H9 (cell line): ENCODE measurements at regions not wholly inside any gene's neighbourhood (a gene's known extent, or its start where the extent isn't known, plus 50 kb on each side); places are given as distances from the start of the nearest gene placed in this dataset.

ENCODE experiments used
- DNase-seq: peaks from one replicate; pipeline ENCODE4 v3.0.0-alpha.2; 2017
- H2AFZ ChIP-seq: one replicate; pipeline ENCODE4 v1.6.1; 2013; ENCODE audit warnings: mild to moderate bottlenecking, low read length, control low read depth, moderate library complexity
- H2AK5ac ChIP-seq: 2 replicates; pipeline ENCODE4 v1.6.1; 2013; ENCODE audit warnings: low read length, control low read depth, mixed read lengths; ENCODE audit not compliant: insufficient read length
- H2BK120ac ChIP-seq: one replicate; pipeline ENCODE4 v1.6.1; 2013; ENCODE audit warnings: low read depth, mild to moderate bottlenecking, low read length, control low read depth, inconsistent platforms; ENCODE audit not compliant: poor library complexity, severe bottlenecking
- H2BK12ac ChIP-seq: 2 replicates; pipeline ENCODE4 v1.6.1; 2013; ENCODE audit warnings: low read length, control low read depth, mixed read lengths, low read depth; ENCODE audit not compliant: insufficient read length
- H2BK15ac ChIP-seq: 2 replicates; pipeline ENCODE4 v1.6.1; 2013; ENCODE audit warnings: low read depth, low read length, control low read depth
- H2BK20ac ChIP-seq: one replicate; pipeline ENCODE4 v1.6.1; 2013; ENCODE audit warnings: low read depth, mild to moderate bottlenecking, low read length, control low read depth, inconsistent platforms; ENCODE audit not compliant: poor library complexity, severe bottlenecking
- H2BK5ac ChIP-seq: 2 replicates; pipeline ENCODE4 v1.6.1; 2013; ENCODE audit warnings: low read length, control low read depth, mixed read lengths; ENCODE audit not compliant: insufficient read length
- H3K14ac ChIP-seq: 2 replicates; pipeline ENCODE4 v1.6.1; 2013; ENCODE audit warnings: low read length, control low read depth; ENCODE audit not compliant: insufficient read depth
- H3K18ac ChIP-seq: 2 replicates; pipeline ENCODE4 v1.6.1; 2013; ENCODE audit warnings: low read depth, mild to moderate bottlenecking, mixed read lengths, low read length, control low read depth; ENCODE audit not compliant: insufficient read length
- H3K23ac ChIP-seq: 2 replicates; pipeline ENCODE4 v1.6.1; 2013; ENCODE audit warnings: low read length, control low read depth, mixed read lengths, low read depth; ENCODE audit not compliant: insufficient read length
- H3K23me2 ChIP-seq: 2 replicates; pipeline ENCODE4 v1.6.1; 2013; ENCODE audit warnings: low read depth, mild to moderate bottlenecking, mixed read lengths, low read length, control low read depth; ENCODE audit not compliant: insufficient read length, poor library complexity, severe bottlenecking
- H3K27ac ChIP-seq: 2 replicates; pipeline ENCODE4 v1.5.1; 2013; ENCODE audit warnings: low read length, control low read depth, mixed read lengths, low read depth; ENCODE audit not compliant: insufficient read length
- H3K27me3 ChIP-seq: 2 replicates; pipeline ENCODE4 v1.6.1; 2013; ENCODE audit warnings: low read length, control low read depth, inconsistent platforms; ENCODE audit not compliant: insufficient read depth
- H3K4ac ChIP-seq: 2 replicates; pipeline ENCODE4 v1.6.1; 2013; ENCODE audit warnings: low read depth, mild to moderate bottlenecking, control low read depth, inconsistent platforms, low read length, moderate library complexity
- H3K4me1 ChIP-seq: 2 replicates; pipeline ENCODE4 v1.6.1; 2013; ENCODE audit warnings: low read length, control low read depth, inconsistent platforms; ENCODE audit not compliant: insufficient read depth
- H3K4me2 ChIP-seq: 2 replicates; pipeline ENCODE4 v1.6.1; 2013; ENCODE audit warnings: low read length, control low read depth, mixed read lengths; ENCODE audit not compliant: insufficient read length, insufficient read depth
- H3K56ac ChIP-seq: 2 replicates; pipeline ENCODE4 v1.6.1; 2013; ENCODE audit warnings: low read depth, mild to moderate bottlenecking, mixed read lengths, low read length, control low read depth; ENCODE audit not compliant: insufficient read length
- H3K79me1 ChIP-seq: 2 replicates; pipeline ENCODE4 v1.6.1; 2013; ENCODE audit warnings: low read depth, mild to moderate bottlenecking, moderate library complexity, low read length, control low read depth, inconsistent platforms; ENCODE audit not compliant: insufficient read depth, poor library complexity, severe bottlenecking
- H3K79me2 ChIP-seq: 2 replicates; pipeline ENCODE4 v1.6.1; 2013; ENCODE audit warnings: low read length, control low read depth, inconsistent platforms; ENCODE audit not compliant: insufficient read depth
- H3K9ac ChIP-seq: 2 replicates; pipeline ENCODE4 v1.6.1; 2013; ENCODE audit warnings: low read length, control low read depth, mixed read lengths; ENCODE audit not compliant: insufficient read length; ENCODE audit errors: extremely low read depth
- H3K9me3 ChIP-seq: one replicate; pipeline ENCODE4 v1.6.1; 2013; ENCODE audit warnings: low read depth, low read length, inconsistent platforms; ENCODE audit not compliant: control insufficient read depth
- H3T11ph ChIP-seq: one replicate; pipeline ENCODE4 v1.6.1; 2013; ENCODE audit warnings: mild to moderate bottlenecking, low read length, control low read depth, inconsistent platforms
- H4K20me1 ChIP-seq: one replicate; pipeline ENCODE4 v1.6.1; 2013; ENCODE audit not compliant: control insufficient read depth, insufficient read length, insufficient read depth
- H4K5ac ChIP-seq: 2 replicates; pipeline ENCODE4 v1.6.1; 2013; ENCODE audit warnings: low read depth, mild to moderate bottlenecking, mixed read lengths, low read length, control low read depth; ENCODE audit not compliant: insufficient read length
- H4K8ac ChIP-seq: replicated peaks from 2 replicates; pipeline ENCODE4 v1.6.1; 2013; ENCODE audit warnings: low read length, control low read depth, mixed read lengths, low read depth; ENCODE audit not compliant: insufficient read length
- H4K91ac ChIP-seq: 2 replicates; pipeline ENCODE4 v1.6.1; 2013; ENCODE audit warnings: low read depth, mild to moderate bottlenecking, moderate library complexity, mixed read lengths, low read length, control low read depth; ENCODE audit not compliant: insufficient read length
- H3K27ac Mint-ChIP-seq, 3 experiments: 2 replicates in 2 of 3; 3 replicates in 1 of 3; pipeline ENCODE4 v1.8.0; 2020 to 2021; ENCODE audit warnings: mixed read lengths in 3 of 3, mild to moderate bottlenecking in 1 of 3, moderate library complexity in 1 of 3
- H3K27me3 Mint-ChIP-seq: 2 replicates; pipeline ENCODE4 v1.8.0; 2021; ENCODE audit warnings: low read depth, mild to moderate bottlenecking, moderate library complexity, mixed read lengths
- H3K36me3 Mint-ChIP-seq, 3 experiments: 2 replicates in 2 of 3; 3 replicates in 1 of 3; pipeline ENCODE4 v1.8.0; 2020 to 2021; ENCODE audit warnings: low read depth in 3 of 3, mixed read lengths in 3 of 3; ENCODE audit not compliant: insufficient read depth in 1 of 3
- H3K4me1 Mint-ChIP-seq, 2 experiments: 2 replicates each; pipeline ENCODE4 v1.8.0; 2020; ENCODE audit warnings: mixed read lengths in 2 of 2
- H3K4me3 Mint-ChIP-seq, 2 experiments: 2 replicates in 1 of 2; 3 replicates in 1 of 2; pipeline ENCODE4 v1.8.0; 2020 to 2021; ENCODE audit warnings: mild to moderate bottlenecking in 2 of 2, mixed read lengths in 2 of 2, moderate library complexity in 1 of 2
- H3K9me3 Mint-ChIP-seq, 2 experiments: 2 replicates in 1 of 2; 3 replicates in 1 of 2; pipeline ENCODE4 v1.8.0; 2020; ENCODE audit warnings: mild to moderate bottlenecking in 2 of 2, mixed read lengths in 2 of 2, moderate library complexity in 1 of 2
- WGBS: extraction: QIAGEN DNeasy Blood & Tissue Kit; methylation state at CpG from one replicate; pipeline ENCODE4 v1.1.7; 2013; ENCODE audit warnings: missing lambda C conversion rate, low lambda C conversion rate, mixed read lengths; ENCODE audit not compliant: insufficient read length; ENCODE audit errors: extremely low coverage; 5-methylcytosine and 5-hydroxymethylcytosine counted together
- TF ChIP-seq, protein P1 (sequence below): fragments of 200-600 bp; sonication (generic); conservative IDR thresholded peaks from 3 replicates; pipeline ENCODE4 v1.8.0; 2021; ENCODE audit warnings: antibody characterized with exemption, mild to moderate bottlenecking

DNA sequence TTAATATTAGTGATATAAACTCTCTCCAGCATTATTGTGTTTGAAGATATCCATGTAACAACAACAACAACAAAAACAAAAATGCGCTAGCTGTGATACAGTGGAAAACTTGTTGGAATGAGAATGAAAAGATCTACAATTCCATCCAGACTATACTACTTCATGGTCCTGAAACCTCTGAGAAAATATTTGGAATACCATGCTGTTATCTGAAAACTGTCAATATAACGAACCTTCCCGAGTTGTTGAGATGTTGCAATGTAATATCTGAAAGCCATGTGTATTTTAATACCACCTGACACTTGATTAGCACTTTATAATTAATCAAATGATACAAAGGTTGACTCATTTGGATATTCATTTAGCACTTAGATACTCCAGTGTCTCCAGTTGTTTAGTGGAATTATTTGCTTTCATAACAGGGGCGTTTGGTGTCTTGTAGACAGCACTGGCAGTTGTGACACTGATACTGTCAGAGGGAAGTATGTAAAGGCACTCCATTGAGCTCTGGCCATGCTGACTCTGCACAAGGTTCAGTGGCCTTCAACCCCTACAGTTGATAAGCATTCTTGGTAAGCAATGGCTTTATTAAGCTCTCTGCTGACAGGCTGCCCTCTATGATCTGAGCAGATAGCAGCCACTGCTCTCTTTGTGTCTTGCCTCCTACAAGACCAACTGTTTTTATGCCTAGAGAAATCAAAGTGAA is 447.1 kb upstream of the SEL1L start:
- Mint-ChIP-seq H3K4me1 (no peaks in the 10 kb centered on the region), H3K9me3 (no peaks in the 10 kb centered on the region), H3K27ac (no peak overlapping the region; a peak in 1 of 7 replicates), H3K27me3 (no peaks in the 10 kb centered on the region), H3K4me3 (no peak overlapping the region), H3K36me3 (no peaks in the 10 kb centered on the region)
- no peak overlapping the region for H3K4me2 ChIP-seq
- no peaks in the 10 kb centered on the region for H3K79me2 ChIP-seq
- H2AFZ ChIP-seq: no peak overlapping the region
- no peak overlapping the region for H3K18ac ChIP-seq
- H3K4me1 ChIP-seq: no peaks in the 10 kb centered on the region
- no peak overlapping the region for H3K56ac ChIP-seq
- no peak overlapping the region for H2BK120ac ChIP-seq
- H2BK5ac ChIP-seq: no peak overlapping the region
- H2AK5ac ChIP-seq: no peak overlapping the region
- no peak overlapping the region for H2BK15ac ChIP-seq
- H3K27me3 ChIP-seq: no peaks in the 10 kb centered on the region
- no peak overlapping the region for H4K91ac ChIP-seq
- WGBS: no CpG with 5 or more reads among the region's 4 CpGs
- H3K23me2 ChIP-seq: no peaks in the 10 kb centered on the region
- no peak overlapping the region for H4K8ac ChIP-seq
- no peak overlapping the region for H3K23ac ChIP-seq
- no peak overlapping the region for H4K5ac ChIP-seq
- TF ChIP-seq, protein P1, sequence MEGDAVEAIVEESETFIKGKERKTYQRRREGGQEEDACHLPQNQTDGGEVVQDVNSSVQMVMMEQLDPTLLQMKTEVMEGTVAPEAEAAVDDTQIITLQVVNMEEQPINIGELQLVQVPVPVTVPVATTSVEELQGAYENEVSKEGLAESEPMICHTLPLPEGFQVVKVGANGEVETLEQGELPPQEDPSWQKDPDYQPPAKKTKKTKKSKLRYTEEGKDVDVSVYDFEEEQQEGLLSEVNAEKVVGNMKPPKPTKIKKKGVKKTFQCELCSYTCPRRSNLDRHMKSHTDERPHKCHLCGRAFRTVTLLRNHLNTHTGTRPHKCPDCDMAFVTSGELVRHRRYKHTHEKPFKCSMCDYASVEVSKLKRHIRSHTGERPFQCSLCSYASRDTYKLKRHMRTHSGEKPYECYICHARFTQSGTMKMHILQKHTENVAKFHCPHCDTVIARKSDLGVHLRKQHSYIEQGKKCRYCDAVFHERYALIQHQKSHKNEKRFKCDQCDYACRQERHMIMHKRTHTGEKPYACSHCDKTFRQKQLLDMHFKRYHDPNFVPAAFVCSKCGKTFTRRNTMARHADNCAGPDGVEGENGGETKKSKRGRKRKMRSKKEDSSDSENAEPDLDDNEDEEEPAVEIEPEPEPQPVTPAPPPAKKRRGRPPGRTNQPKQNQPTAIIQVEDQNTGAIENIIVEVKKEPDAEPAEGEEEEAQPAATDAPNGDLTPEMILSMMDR: no peak
- H3K9ac ChIP-seq: no peak overlapping the region
- no peak overlapping the region for H3T11ph ChIP-seq
- H2BK12ac ChIP-seq: no peak overlapping the region
- no peak overlapping the region for H3K27ac ChIP-seq
- no peak overlapping the region for H3K14ac ChIP-seq
- DNase-seq: no peak
- H2BK20ac ChIP-seq: no peak overlapping the region
- no peaks in the 10 kb centered on the region for H3K9me3 ChIP-seq
- no peaks in the 10 kb centered on the region for H4K20me1 ChIP-seq
- H3K4ac ChIP-seq: no peak overlapping the region
- no peaks in the 10 kb centered on the region for H3K79me1 ChIP-seq
